IPS-NIHi7 (cell line): ENCODE measurements at regions not wholly inside any gene's neighbourhood (a gene's known extent, or its start where the extent isn't known, plus 50 kb on each side); places are given as distances from the start of the nearest gene placed in this dataset.
A peak's percentile ranks its signal among the peaks of the same experiment; 100 is the strongest.

Source experiments
- DNase-seq: peaks from one replicate; pipeline ENCODE4 v3.0.0; 2012; ENCODE audit warnings: mixed read lengths; ENCODE audit errors: extremely low spot score

GRCh38 chr2:2830576-2830975, 499.5 kb upstream of the MYT1L start:
- no peak for DNase-seq

DNA sequence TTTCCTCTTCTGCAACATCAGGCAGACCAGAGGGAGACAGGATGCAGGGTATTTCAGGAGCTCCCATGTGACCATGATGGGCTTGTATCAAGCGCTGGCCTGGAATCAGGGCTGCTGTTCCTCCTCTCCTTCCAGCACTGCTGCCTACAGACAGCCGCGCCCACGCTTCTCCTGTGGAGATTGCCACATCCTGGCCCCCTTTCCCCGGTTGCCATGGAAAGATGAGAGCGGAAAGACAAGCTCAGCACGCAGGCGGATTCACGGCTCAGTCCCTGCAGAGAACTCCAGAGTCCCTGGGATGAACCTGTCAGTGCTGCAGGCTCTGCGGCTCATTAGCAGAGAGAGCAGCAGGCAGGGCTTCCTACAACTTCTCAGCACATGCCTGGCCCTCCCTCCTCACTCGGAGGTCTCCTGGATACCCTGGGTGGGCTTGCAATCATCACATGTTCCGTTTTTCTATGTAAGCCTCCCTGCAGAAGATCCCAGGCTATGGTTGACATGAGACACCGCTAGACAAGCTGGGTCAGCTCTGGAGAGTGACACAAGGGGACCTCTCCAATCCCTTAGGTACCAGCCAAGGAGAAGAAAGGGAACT, 497.8 kb upstream of the MYT1L start:
- no peak for DNase-seq

- DNase-seq, result no peak
Measured at GRCh38 chr2:2827761-2828221, 496.7 kb upstream of the MYT1L start.

DNA sequence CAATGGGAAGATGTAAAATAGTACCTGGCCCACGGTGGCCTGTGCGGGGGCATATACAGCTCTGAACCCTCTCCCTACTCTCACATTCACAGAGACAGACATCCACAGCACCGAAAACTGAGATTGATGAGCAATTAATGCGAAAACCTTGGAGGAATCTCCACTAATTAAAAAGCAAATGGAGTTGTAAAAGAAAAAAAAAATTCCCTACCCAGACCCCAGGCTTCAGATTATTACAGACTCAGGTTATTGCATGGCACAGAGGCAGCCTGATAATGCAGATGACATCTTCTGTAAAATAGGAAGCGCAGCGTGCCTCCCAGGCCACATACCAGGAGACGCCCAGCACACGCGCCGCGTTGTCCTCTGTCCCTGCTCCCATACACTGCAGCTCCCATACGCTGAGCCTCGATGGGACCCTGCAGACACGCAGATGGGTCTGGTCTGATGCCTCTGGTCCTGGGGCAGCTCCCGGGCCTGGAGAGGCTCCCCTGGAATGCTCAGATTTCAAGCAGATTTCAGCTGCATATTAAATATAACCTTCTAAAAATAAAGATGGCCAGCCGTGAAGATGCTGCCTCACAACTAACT, 496.1 kb upstream of the MYT1L start:
- no peak for DNase-seq

DNA sequence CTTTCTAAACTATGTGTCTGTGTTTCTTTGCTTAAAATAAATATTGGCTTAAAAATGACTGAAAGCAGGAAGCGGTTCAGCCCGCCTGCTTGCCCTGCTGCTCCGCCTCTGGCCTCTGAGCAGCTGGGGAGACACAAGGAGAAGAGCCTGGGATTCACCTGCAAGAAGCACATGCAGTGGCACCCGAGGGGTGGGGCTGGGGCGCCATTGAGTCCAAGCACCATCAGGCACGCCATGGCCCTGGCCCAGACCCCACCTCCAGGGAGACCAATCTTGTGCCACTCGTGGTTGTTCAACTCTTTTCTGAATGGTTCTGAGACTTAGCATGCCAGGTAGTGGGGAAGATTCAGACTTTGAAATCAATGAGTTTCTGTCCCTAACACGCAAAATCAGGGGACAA, 495.5 kb upstream of the MYT1L start:
- no peak for DNase-seq

- no peak for DNase-seq
Measured at GRCh38 chr2:2826209-2826551, 495.1 kb upstream of the MYT1L start.

- DNase-seq, result no peak
Measured at GRCh38 chr2:2825516-2826208, 494.6 kb upstream of the MYT1L start.

GRCh38 chr2:2825062-2825461, 494.0 kb upstream of the MYT1L start:
- DNase-seq, result no peak

DNA sequence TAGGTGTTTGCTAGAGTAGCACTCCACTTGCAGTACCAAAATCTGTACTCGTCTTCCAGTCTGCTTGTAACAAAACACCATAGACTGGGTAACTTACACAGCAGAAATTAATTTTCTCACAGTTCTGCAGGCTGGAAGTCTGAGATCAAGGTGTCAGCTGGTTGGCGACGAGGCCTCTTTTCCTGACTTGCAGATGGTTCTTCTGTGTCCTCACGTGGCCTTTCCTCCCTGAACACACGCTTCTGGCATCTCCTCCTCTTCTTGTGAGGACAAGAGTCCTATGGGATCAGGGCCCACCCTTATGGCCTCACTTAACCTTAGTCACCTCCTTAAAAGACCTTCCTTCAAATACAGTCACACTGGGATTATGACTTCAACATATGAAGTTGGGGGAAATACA, 493.5 kb upstream of the MYT1L start:
- no peak for DNase-seq

DNA sequence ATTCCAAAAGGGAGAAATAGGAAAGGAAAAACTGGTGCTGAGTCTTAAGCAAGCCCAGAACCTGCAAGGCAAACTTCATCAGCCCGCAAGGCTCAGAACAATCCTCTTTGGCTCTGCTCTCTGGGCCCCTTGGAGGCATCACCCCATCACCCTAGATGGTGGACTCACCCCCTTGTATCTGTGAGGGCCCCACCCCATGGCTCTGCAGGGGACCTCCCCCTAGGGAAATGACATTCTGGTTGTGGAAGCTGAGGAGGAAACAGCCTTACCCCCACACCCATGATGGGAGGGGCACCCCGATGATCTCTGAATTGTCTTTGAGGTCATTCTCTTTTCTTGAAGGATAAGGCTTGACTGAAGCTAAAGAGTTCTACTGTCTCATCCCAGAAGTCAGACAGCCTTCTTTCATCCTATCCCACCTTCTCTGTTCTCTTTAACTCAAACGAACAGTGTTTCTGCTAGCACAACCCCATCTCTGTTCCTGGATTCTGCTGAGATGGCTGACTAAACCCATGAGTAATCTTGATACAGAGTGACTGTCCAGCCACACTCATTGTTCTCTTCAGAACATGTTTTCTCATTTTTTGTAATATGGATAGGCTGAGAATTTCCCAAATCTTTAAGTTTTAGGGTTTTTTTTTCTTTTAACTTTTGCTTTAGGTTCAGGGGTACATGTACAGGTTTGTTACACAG, 492.1 kb upstream of the MYT1L start:
- DNase-seq, result no peak

- DNase-seq, result no peak
Measured at GRCh38 chr2:2822143-2822542, 491.1 kb upstream of the MYT1L start.

DNA sequence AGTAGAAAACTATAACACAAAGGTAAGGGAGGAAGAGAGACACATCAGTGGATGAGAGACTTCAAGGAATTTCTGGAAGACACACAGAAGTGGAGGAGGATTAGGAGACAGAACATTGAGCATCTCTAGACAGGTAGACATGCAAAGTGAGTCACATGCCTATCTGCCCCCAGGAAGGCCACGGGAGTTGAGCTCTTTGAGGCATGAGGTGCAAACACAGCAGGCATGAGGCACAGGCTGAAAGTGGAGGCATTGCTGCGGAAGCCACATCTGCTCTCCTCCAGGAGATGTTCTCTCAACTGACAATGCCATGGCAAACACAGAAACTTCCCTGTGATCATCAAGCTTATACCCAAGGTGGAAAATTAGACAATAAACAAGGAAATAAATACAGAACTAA, 481.6 kb upstream of the MYT1L start:
- no peak for DNase-seq

DNA sequence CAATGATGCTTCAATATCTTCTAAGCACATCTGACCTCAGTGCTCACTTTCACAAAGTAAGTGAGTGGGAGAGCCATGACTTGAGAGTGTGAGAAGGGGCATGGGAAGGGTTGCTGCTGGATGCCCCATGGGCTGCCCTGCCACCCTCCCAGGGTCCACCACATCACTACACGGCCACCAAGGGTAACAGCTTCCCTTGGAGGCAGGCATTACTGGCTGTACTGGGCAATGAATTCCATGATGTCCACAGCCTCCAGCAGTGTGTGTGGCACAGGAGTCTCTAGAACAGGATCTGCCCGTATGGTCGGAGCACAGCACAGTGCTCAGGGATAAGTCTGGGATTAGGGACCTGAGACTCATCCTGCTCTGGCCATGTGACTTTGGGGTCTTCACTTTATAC, 481.0 kb upstream of the MYT1L start:
- no peak for DNase-seq

- DNase-seq, result peak; percentile 50
Measured at GRCh38 chr2:2810504-2810903, 479.4 kb upstream of the MYT1L start.

GRCh38 chr2:2809771-2810170, 478.7 kb upstream of the MYT1L start:
- no peak for DNase-seq

- DNase-seq, result no peak
Measured at GRCh38 chr2:2808551-2809058, 477.5 kb upstream of the MYT1L start.

DNA sequence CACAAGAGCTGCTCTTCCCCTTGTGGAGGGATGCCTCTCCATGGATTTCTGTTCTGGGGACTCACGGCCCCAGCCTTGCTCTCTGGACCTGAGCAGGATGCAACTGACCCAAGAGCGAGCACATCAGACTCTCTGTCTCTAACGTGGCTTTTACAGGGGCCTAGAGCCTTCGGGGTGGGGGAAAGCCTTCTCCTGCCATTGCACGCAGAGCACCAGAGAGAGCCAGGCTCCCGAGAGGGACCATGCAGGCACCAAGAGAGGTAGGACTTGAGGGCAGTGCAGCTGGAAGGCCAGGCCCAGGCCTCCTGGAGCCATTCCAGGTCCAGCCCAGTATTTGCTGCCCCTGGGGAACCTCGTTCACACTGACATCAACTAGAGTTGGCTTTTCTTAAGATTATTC, 475.6 kb upstream of the MYT1L start:
- no peak for DNase-seq

- DNase-seq, result no peak
Measured at GRCh38 chr2:2805263-2805662, 474.2 kb upstream of the MYT1L start.

- no peak for DNase-seq
Measured at GRCh38 chr2:2804528-2804927, 473.5 kb upstream of the MYT1L start.

GRCh38 chr2:2801458-2801857, 470.4 kb upstream of the MYT1L start:
- no peak for DNase-seq

GRCh38 chr2:2800697-2801096, 469.6 kb upstream of the MYT1L start:
- no peak for DNase-seq

- no peak for DNase-seq
Measured at GRCh38 chr2:2800001-2800400, 468.9 kb upstream of the MYT1L start.
